ENCODE measurements at regions not wholly inside any gene's neighbourhood (a gene's known extent, or its start where the extent isn't known, plus 50 kb on each side); places are given as distances from the start of the nearest gene placed in this dataset.
A peak's percentile ranks its signal among the peaks of the same experiment; 100 is the strongest.

DNA sequence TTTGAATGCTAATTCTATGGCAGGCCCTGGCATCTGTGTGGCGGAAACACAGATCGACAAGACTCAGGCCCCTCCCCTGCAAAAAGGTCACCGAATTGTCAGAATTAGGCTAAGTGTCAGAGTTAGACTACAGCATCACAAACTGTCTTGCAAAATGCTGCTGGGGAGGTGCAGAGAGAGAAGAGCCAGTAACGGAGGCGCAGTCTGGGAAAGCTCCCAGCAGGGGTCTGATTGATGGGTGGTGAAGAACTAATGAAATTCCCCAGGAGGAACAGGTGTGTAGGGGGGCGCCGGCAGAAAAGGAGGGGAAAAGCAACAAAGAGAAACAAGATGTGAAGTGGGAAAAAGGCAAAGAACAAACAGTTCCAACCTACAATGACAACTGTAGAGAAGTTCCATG lies 72.7 kb upstream of the TAMM41 start:
- DNase-seq: no peak

DNA sequence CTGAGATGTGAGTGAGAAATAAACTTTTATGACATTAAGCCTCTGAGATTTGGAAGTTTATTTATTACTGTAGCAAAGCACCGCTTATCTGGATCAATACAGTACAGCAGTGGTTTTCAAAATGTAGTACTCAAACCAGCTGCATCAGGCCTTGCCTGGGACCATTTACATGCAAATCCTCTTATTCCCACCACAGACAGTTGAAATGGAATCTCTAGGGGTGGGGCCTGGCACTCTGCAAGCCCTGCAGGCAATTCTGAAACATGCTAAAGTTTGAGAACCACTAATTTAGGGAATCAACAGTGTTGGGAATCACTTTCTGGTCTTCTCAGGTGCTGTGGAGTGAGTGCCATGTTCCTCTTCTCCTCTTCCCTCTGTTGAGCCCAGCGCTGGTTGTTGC lies 77.8 kb upstream of the TAMM41 start:
- DNase-seq: no peak

DNA sequence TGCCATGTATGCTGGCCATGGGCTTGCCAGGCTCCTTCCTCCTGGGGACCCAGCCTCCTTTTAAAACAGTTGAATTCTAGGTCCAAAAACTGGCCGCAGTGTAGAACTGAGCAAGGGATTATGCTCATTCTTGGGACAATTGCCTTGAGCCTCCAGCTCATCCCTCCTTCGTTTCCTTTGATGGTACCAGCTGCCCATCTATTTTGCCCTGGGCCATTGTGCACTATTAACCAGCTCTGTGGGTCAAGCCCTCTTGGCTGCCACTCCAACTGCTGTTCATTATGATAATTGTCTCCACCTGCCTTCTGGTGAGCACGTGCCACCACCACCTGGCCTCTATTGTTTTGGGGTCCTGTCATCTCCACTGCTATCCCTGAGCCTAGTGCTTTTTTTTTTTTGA lies 75.8 kb upstream of the SYN2 start:
- DNase-seq: no peak

DNA sequence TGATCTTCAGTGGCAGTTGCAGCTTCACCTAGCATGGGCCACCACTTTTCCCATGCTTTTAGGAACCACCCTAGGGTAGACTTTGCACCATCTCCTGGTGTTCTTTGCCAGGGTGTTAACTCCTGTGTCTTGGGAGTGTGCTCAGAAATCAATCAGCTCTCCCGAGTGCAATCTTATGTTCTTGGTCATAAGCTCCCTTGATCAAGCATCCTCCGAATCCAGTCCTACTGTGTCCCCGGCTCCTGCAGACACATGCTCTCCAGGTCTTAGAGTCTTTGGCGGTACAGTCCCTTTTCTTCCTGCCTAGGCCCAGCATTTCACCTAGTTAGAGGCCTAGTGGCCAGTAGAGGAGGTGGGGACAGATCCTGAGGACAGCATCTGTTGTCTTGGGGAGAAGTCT lies 74.7 kb upstream of the SYN2 start:
- DNase-seq: no peak

DNA sequence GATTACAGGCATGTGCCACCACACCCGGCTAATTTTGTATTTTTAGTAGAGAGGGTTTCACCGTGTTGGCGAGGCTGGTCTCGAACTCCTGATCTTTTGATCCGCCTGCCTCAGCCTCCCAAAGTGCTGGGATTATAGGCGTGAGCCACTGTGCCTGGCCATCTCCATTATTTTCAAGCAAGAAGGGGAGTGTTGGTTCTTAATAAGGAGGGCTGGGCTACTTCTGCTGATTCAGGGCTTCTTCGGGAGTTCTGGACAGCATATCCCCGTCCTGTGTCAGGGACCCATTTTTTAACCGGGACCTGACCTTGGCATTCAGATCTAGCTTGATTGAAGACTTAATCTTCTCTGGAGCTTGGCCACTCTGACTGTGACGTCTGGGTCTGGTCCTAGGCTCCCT lies 74.1 kb upstream of the SYN2 start:
- no peak for DNase-seq

DNA sequence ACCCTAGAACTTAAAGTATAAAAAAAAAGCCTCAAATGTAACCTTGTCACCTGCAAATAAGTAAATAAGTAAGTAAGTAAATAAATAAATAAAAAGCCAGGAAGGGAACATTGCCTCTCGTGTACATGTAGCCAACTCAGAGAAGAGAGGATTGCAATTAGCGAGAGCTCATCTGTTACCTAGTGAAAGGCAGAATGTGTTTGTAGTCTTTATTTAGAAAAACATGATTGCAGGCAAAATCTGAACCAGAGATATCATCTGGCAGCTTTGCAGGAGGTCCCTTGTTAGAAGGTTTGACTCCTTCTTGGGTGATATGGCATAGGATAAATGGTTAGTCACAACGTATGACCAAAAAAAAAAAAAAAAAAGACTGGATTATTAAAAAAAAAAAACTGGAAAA lies 71.6 kb upstream of the SYN2 start:
- no peak for DNase-seq

DNA sequence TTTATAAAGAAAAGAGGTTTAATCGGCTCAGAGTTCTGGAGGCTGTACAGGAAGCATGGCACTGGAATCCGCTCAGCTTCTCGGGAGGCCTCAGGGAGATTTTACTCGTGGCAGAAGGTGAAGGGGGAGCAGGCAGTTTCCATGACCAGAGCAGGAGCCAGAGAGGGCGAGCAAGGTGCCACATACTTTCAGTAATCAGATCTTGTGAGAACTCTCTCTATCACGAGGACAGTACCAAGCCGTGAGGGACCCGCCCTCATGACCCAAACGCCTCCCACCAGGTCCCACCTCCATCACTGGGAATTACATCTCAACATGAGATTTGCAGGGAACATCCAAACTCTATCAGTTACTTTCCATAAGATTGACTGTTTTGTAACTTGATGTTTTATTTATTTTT lies 70.7 kb upstream of the SYN2 start:
- DNase-seq: no peak

DNA sequence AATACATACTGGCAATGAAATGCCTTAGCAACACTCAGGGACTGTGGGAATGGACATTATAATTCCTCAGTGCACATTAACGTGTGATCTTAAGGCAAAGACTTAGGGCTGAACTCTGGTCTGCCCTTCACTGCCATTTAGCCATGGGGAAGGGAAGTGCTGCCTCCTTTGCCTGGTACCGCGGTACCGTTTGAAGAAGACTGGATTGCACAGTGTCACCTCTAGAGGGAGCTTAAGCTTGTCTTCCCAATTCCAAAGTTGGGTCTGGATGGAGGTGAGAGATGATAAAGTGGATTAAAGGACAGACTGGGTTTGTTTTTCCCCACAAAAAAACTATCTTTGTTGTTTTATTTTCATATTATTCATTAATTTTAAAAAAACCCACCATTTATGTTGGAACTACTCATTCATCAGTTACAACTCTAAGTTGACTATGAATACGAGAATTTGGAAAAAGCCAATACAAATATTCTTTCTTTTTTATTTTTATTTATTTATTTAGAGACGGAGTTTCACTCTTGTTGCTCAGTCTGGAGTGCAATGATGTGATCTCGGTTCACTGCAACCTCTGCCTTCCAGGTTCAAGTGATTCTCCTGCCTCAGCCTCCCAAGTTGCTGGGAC lies 60.0 kb upstream of the SYN2 start:
- peak; percentile 32 to 49 (median 39) for DNase-seq

DNA sequence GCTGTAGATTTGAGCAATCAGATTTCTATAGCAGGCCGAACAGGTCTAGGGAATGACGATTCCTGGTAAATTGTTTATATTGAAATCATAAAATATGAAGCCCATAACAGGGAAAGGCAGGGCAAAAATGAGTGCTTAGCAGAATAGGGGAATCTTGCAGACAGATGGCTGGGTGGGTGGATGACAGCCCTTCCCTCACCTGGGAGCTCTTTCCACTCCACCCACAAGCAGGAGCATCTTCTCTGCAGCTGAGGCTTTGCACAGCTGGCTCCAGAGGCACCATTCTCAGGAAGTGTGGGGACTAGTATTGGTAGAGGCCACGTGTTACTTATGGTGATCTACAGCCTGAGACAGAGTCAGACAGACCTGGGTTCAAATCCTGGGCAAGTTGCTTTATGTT lies 55.9 kb upstream of the SYN2 start:
- no peak for DNase-seq

DNA sequence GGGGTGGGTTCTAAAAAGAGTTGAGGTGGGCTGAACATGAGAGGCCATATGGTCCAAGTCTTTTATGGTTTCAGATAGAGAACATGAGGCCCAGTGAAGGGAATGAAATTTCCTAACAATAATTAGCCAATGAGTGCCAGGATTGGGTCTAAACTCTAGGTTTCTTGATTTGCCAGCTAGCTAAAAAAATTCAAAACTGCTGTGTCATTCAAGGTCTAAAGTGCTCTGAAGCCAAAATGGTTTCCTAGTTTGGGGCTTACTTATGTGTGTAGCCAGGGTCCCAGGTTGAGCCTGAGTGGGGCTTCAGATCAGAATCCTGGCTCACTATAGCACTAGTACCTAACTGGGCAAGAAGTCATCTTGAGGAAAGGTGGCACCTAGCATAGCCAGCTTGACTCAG lies 55.3 kb upstream of the SYN2 start:
- DNase-seq: no peak

DNA sequence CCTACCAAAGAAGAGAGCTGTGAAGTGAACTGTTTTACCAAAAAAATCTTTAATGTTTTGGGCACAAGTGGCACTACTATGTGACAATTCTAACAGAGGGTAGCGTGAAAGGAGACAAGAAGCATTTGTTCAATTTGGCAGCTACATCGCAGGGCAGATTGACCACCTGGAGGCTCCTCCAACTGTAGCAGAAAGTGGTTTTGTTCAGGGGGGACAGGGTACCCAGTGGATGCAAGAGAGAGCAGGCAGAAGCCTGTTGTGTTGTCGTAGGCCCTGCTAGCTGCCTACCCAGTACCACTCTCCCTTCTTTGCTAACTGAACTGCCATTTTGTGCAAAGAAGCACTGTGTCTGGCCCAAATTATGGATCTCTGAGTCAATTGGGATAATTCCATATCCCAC lies 54.8 kb upstream of the SYN2 start:
- DNase-seq: no peak

DNA sequence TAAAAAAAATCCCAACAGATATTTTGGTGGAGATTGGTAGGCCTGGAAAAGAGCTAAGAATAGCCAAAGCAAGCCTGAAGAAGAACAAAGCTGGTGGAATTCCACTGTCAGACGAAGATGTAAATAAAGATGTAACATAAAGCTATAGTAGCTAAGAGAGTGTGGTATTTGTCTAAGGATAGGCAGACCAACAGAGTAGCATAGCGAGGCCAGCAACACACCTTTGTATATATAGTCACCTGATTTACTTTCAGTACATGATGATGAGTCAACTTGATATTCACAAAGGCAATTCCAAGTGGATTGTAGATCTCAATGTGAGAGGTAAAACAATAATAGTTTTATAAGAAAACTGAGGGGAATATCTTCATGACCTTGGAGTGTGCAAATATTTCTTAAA lies 53.6 kb upstream of the SYN2 start:
- no peak for DNase-seq

DNA sequence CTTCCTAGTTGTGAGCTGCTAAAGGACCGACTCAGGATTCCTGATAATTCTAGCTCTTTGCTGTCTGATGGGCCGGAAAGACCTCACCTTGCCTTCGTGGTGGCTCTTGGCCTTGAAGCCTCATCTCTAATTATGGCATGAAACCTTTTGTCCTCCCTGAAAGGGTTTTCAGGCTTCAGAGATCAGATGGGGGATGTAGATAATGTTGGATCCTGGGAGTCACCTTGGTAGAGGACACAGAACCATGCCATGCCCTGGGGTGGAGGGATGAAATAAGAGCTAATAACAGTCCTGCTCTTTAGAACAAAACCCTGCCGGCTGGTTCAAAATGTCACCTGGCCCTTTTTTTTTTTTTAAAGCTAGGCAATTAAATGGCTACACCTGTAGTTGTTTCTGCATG lies 50.8 kb upstream of the SYN2 start:
- DNase-seq: no peak

DNA sequence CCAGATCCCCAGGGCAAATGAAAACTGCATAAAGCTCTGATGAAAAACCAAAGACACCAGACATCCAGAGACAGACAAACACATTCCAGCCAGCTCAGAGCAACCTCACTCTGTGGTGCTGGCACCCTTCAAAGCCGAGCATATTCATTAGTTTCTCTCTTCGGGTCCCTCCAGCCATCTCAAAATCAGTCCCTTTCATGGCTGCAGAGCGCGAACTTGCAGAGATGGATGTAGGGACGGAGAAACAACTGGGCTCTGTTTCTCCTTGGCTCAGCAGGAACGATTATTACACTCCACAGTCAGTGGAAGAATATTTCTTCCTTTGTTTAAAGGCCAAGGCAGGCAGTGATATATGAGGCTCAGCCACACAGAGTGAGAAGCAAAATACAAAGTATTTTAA lies 50.4 kb upstream of the SYN2 start:
- DNase-seq: no peak

DNA sequence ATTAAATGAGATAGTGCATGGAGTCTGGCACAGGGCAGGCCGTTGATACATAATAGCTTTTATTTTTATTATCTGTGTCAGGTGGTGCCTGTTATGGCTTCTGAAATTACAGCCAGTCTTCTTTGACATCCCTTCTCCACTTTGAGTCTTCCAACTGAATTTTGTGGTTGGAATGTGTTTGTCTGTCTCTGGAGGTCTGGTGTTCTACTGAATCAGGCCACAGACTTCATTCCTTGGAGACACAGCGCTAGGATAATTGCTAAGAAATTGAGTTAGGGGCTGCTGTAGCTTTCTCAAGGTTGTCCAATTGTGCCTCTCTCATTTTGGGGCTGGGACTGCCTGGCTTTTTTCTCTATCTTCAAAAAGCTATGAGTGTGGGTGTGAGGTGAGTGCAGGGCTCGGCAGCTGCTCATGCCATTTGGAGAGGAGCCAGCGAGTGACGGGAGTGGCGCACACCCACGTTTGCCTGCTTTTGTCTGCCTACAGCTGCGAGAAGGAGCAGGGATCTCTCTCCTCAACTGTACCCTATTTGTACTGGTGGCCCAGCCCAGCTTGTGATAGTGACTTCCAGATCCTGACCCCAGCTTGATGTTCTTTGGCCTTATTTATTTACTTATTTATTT lies 49.8 kb upstream of the SYN2 start:
- no peak for DNase-seq

All from suppressor macrophage treated with lipopolysaccharide for 1 hour (primary cell).